Stomach (tissue), 8 donors: ENCODE measurements at regions not wholly inside any gene's neighbourhood (a gene's known extent, or its start where the extent isn't known, plus 50 kb on each side); places are given as distances from the start of the nearest gene placed in this dataset.

ENCODE experiments used
- DNase-seq, 2 donors: peaks; one replicate each; pipeline versions ENCODE4 v3.0.0 to v3.0.0-alpha.2; 2013 to 2019
- H3K27ac ChIP-seq, 5 donors: fragments of 200-600 bp in 4 of 5; sonication (generic) in 4 of 5; one replicate each; pipeline ENCODE4 v1.5.1; 2013 to 2019; ENCODE audit warnings: mild to moderate bottlenecking in 1 of 5, moderate library complexity in 1 of 5
- H3K27me3 ChIP-seq, 3 donors: fragments of 200-600 bp; sonication (generic); one replicate each; pipeline ENCODE4 v1.5.1; 2017 to 2019; ENCODE audit warnings: mixed run types in 1 of 3
- H3K36me3 ChIP-seq, 4 donors: fragments of 200-600 bp; sonication (generic); 1 replicate in 3 of 4; 2 replicates in 1 of 4; pipeline ENCODE4 v1.5.1; 2016 to 2019
- H3K4me1 ChIP-seq, 4 donors: fragments of 200-600 bp; sonication (generic); one replicate each; pipeline ENCODE4 v1.5.1; 2016 to 2019
- H3K4me3 ChIP-seq, 4 donors: fragments of 200-600 bp; sonication (generic) in 3 of 4; one replicate each; pipeline ENCODE4 v1.5.1; 2016 to 2019; ENCODE audit warnings: mild to moderate bottlenecking in 1 of 4
- H3K9me3 ChIP-seq, 4 donors: fragments of 200-600 bp; sonication (generic); one replicate each; pipeline ENCODE4 v1.5.1; 2016 to 2019
- CTCF ChIP-seq, 7 experiments: fragments of 450-650 bp in 4 of 7; fragments of 200-600 bp in 3 of 7; sonication (generic) in 3 of 7; IDR thresholded peaks; one replicate each; pipeline ENCODE4 v1.5.1; 2016 to 2019; ENCODE audit warnings: antibody characterized with exemption in 7 of 7, control low read depth in 2 of 7, mild to moderate bottlenecking in 1 of 7
- EP300 ChIP-seq: sonication (generic); formaldehyde crosslinking; IDR thresholded peaks from one replicate; pipeline ENCODE4 v1.6.1; 2017; ENCODE audit warnings: antibody characterized with exemption
- POLR2A ChIP-seq, 4 donors: fragments of 450-650 bp; IDR thresholded peaks; one replicate each; pipeline ENCODE4 v1.6.1; 2016; ENCODE audit warnings: antibody characterized with exemption in 4 of 4, control low read depth in 2 of 4, mild to moderate bottlenecking in 1 of 4, moderate library complexity in 1 of 4
- POLR2AphosphoS5 ChIP-seq, 3 donors: sonication (generic); formaldehyde crosslinking; IDR thresholded peaks; one replicate each; pipeline ENCODE4 v1.6.1; 2016; ENCODE audit warnings: antibody characterized with exemption in 3 of 3
- WGBS, 5 donors: extraction: QIAGEN DNeasy Blood & Tissue Kit in 3 of 5; methylation state at CpG; one replicate each; pipeline versions ENCODE4 v1.1.5 to v1.1.7; 2013 to 2018; 5-methylcytosine and 5-hydroxymethylcytosine counted together
- intact Hi-C: fragments of 100-400 bp; cut with DNase I; formaldehyde crosslinking; loops from one replicate; pipeline ENCODE4 v1.15.1; 2023; ENCODE audit warnings: low total_unique reads
- donor health status: healthy with polysubstance abuse.
- donor health status: Bipolar disorder and iron deficiency.
- donor health status: healthy.

GRCh38 chr4:125801924-125802323 is 487.2 kb downstream of the FAT4 start:
- Histone ChIP-seq H3K27ac (no peak overlapping the region), H3K4me3 (no peak overlapping the region), H3K9me3 (no peaks in the 10 kb centered on the region), H3K36me3 (no peaks in the 10 kb centered on the region), H3K27me3 (no peaks in the 10 kb centered on the region), H3K4me1 (no peaks in the 10 kb centered on the region)
- TF ChIP-seq EP300 (no peak), CTCF (IDR thresholded peaks at IDR 0.05) (no peak), POLR2A (IDR thresholded peaks at IDR 0.05) (no peak), POLR2AphosphoS5 (IDR thresholded peaks at IDR 0.05) (no peak)
- 36 to 70% (median 58%) methylated on average over 1 of the region's 1 CpG for WGBS, 5 donors
- intact Hi-C loops = no loop called here
- no peak for DNase-seq

- no peaks in the 10 kb centered on the region for H3K9me3 ChIP-seq
- no peak overlapping the region for H3K4me3 ChIP-seq
- no peaks in the 10 kb centered on the region for H3K27me3 ChIP-seq
- no peaks in the 10 kb centered on the region for H3K4me1 ChIP-seq
- DNase-seq = no peak
- no peak overlapping the region for H3K27ac ChIP-seq
- H3K36me3 ChIP-seq = no peaks in the 10 kb centered on the region
- TF ChIP-seq EP300 (no peak), POLR2AphosphoS5 (IDR thresholded peaks at IDR 0.05) (no peak), CTCF (IDR thresholded peaks at IDR 0.05) (no peak), POLR2A (IDR thresholded peaks at IDR 0.05) (no peak)
- intact Hi-C loops = no loop called here
- WGBS, 5 donors = 34 to 52% (median 48%) methylated on average over 3 of the region's 3 CpGs
Measured at GRCh38 chr4:125808022-125808421, 493.3 kb downstream of the FAT4 start.

GRCh38 chr4:125808570-125808969 is 493.8 kb downstream of the FAT4 start:
- Histone ChIP-seq H3K27me3 (no peaks in the 10 kb centered on the region), H3K4me1 (no peaks in the 10 kb centered on the region), H3K9me3 (no peaks in the 10 kb centered on the region), H3K36me3 (no peaks in the 10 kb centered on the region), H3K4me3 (no peak overlapping the region), H3K27ac (no peak overlapping the region)
- DNase-seq = no peak
- TF ChIP-seq CTCF (IDR thresholded peaks at IDR 0.05) (no peak), EP300 (no peak), POLR2A (IDR thresholded peaks at IDR 0.05) (no peak), POLR2AphosphoS5 (IDR thresholded peaks at IDR 0.05) (no peak)
- WGBS, 5 donors = 46 to 60% (median 52%) methylated on average over 1 of the region's 1 CpG
- intact Hi-C loops = no loop called here

GRCh38 chr4:125811892-125812291 is 497.1 kb downstream of the FAT4 start:
- Histone ChIP-seq H3K36me3 (no peaks in the 10 kb centered on the region), H3K27me3 (no peaks in the 10 kb centered on the region), H3K4me3 (no peak overlapping the region), H3K9me3 (no peaks in the 10 kb centered on the region), H3K27ac (no peak overlapping the region), H3K4me1 (no peaks in the 10 kb centered on the region)
- TF ChIP-seq POLR2A (IDR thresholded peaks at IDR 0.05) = no peak
- TF ChIP-seq POLR2AphosphoS5 (IDR thresholded peaks at IDR 0.05) = no peak
- TF ChIP-seq CTCF (IDR thresholded peaks at IDR 0.05) = no peak
- no peak for TF ChIP-seq EP300
- no peak for DNase-seq
- intact Hi-C loops = no loop called here
